ENCODE measurements at regions not wholly inside any gene's neighbourhood (a gene's known extent, or its start where the extent isn't known, plus 50 kb on each side); places are given as distances from the start of the nearest gene placed in this dataset.

- no peaks in the 10 kb centered on the region for H3K9me3 ChIP-seq (ENCODE audit: control insufficient read depth, low read length)
- H3K36me3 ChIP-seq (ENCODE audit: control insufficient read depth in 1 of 2, insufficient read depth in 2 of 2, low read length in 1 of 2): no peaks in the 10 kb centered on the region
- intact Hi-C loops (cut with DNase I): no loop called here
- no peaks in the 10 kb centered on the region for H3K4me1 ChIP-seq (ENCODE audit: control insufficient read depth in 1 of 2, insufficient read depth in 2 of 2, low read length in 2 of 2)
- 86% methylated on average over 8 of the region's 8 CpGs for WGBS, 2 donors
- no peak overlapping the region for H3K27ac ChIP-seq (ENCODE audit: low read depth in 1 of 2, low read length in 2 of 2)
- ATAC-seq (ENCODE audit: low FRiP score) (no peak), DNase-seq (no peak)
- H3K27me3 ChIP-seq (ENCODE audit: control insufficient read depth in 1 of 2, insufficient read depth in 2 of 2, low read length in 1 of 2): no peaks in the 10 kb centered on the region
- H3K4me3 ChIP-seq (ENCODE audit: low read length in 2 of 2): no peak overlapping the region
Measured at GRCh38 chr11:92436034-92436920, 211.7 kb downstream of the FAT3 start.

GRCh38 chr11:92439133-92439532 lies 214.5 kb downstream of the FAT3 start:
- Histone ChIP-seq H3K4me3 (ENCODE audit: low read length in 2 of 2) (no peak overlapping the region), H3K27me3 (ENCODE audit: control insufficient read depth in 1 of 2, insufficient read depth in 2 of 2, low read length in 1 of 2) (no peaks in the 10 kb centered on the region), H3K4me1 (ENCODE audit: control insufficient read depth in 1 of 2, insufficient read depth in 2 of 2, low read length in 2 of 2) (no peaks in the 10 kb centered on the region), H3K36me3 (ENCODE audit: control insufficient read depth in 1 of 2, insufficient read depth in 2 of 2, low read length in 1 of 2) (no peaks in the 10 kb centered on the region), H3K9me3 (ENCODE audit: control insufficient read depth, low read length) (no peaks in the 10 kb centered on the region), H3K27ac (ENCODE audit: low read depth in 1 of 2, low read length in 2 of 2) (no peak overlapping the region)
- ATAC-seq (ENCODE audit: low FRiP score): no peak
- intact Hi-C loops (cut with DNase I): no loop called here
- DNase-seq: no peak
- WGBS, 2 donors: 38 to 51% methylated on average over 1 of the region's 1 CpG

GRCh38 chr11:92440701-92441442 lies 216.3 kb downstream of the FAT3 start:
- intact Hi-C loops (cut with DNase I): no loop called here
- no peak for ATAC-seq (ENCODE audit: low FRiP score)
- WGBS, 2 donors: 85 to 91% methylated on average over 4 of the region's 4 CpGs
- H3K27me3 ChIP-seq (ENCODE audit: control insufficient read depth in 1 of 2, insufficient read depth in 2 of 2, low read length in 1 of 2): no peaks in the 10 kb centered on the region
- H3K9me3 ChIP-seq (ENCODE audit: control insufficient read depth, low read length): no peaks in the 10 kb centered on the region
- DNase-seq: no peak
- H3K27ac ChIP-seq (ENCODE audit: low read depth in 1 of 2, low read length in 2 of 2): no peak overlapping the region
- H3K4me3 ChIP-seq (ENCODE audit: low read length in 2 of 2): no peak overlapping the region
- no peaks in the 10 kb centered on the region for H3K36me3 ChIP-seq (ENCODE audit: control insufficient read depth in 1 of 2, insufficient read depth in 2 of 2, low read length in 1 of 2)
- H3K4me1 ChIP-seq (ENCODE audit: control insufficient read depth in 1 of 2, insufficient read depth in 2 of 2, low read length in 2 of 2): no peaks in the 10 kb centered on the region

- Histone ChIP-seq H3K27me3 (ENCODE audit: control insufficient read depth in 1 of 2, insufficient read depth in 2 of 2, low read length in 1 of 2) (no peaks in the 10 kb centered on the region), H3K9me3 (ENCODE audit: control insufficient read depth, low read length) (no peaks in the 10 kb centered on the region), H3K4me3 (ENCODE audit: low read length in 2 of 2) (no peak overlapping the region), H3K36me3 (ENCODE audit: control insufficient read depth in 1 of 2, insufficient read depth in 2 of 2, low read length in 1 of 2) (no peaks in the 10 kb centered on the region), H3K27ac (ENCODE audit: low read depth in 1 of 2, low read length in 2 of 2) (no peak overlapping the region), H3K4me1 (ENCODE audit: control insufficient read depth in 1 of 2, insufficient read depth in 2 of 2, low read length in 2 of 2) (no peaks in the 10 kb centered on the region)
- ATAC-seq (ENCODE audit: low FRiP score) (no peak), DNase-seq (no peak)
- intact Hi-C loops (cut with DNase I): no loop called here
- WGBS, 2 donors: 78 to 84% methylated on average over 4 of the region's 4 CpGs
Measured at GRCh38 chr11:92441443-92441726, 216.8 kb downstream of the FAT3 start.

GRCh38 chr11:92443199-92443598 lies 218.6 kb downstream of the FAT3 start:
- no peak overlapping the region for H3K27ac ChIP-seq (ENCODE audit: low read depth in 1 of 2, low read length in 2 of 2)
- H3K27me3 ChIP-seq (ENCODE audit: control insufficient read depth in 1 of 2, insufficient read depth in 2 of 2, low read length in 1 of 2): no peaks in the 10 kb centered on the region
- intact Hi-C loops (cut with DNase I): no loop called here
- no peaks in the 10 kb centered on the region for H3K36me3 ChIP-seq (ENCODE audit: control insufficient read depth in 1 of 2, insufficient read depth in 2 of 2, low read length in 1 of 2)
- H3K4me3 ChIP-seq (ENCODE audit: low read length in 2 of 2): no peak overlapping the region
- no peaks in the 10 kb centered on the region for H3K4me1 ChIP-seq (ENCODE audit: control insufficient read depth in 1 of 2, insufficient read depth in 2 of 2, low read length in 2 of 2)
- 32 to 33% methylated on average over 2 of the region's 2 CpGs for WGBS, 2 donors
- DNase-seq (no peak), ATAC-seq (ENCODE audit: low FRiP score) (no peak)
- H3K9me3 ChIP-seq (ENCODE audit: control insufficient read depth, low read length): no peaks in the 10 kb centered on the region

GRCh38 chr11:92447586-92447985 lies 223.0 kb downstream of the FAT3 start:
- DNase-seq (no peak), ATAC-seq (ENCODE audit: low FRiP score) (no peak)
- intact Hi-C loops (cut with DNase I): no loop called here
- H3K36me3 ChIP-seq (ENCODE audit: control insufficient read depth in 1 of 2, insufficient read depth in 2 of 2, low read length in 1 of 2): no peaks in the 10 kb centered on the region
- H3K4me1 ChIP-seq (ENCODE audit: control insufficient read depth in 1 of 2, insufficient read depth in 2 of 2, low read length in 2 of 2): peaks cover 0 to 4% of the 10 kb centered on the region in 2 donors
- 86 to 90% methylated on average over 3 of the region's 3 CpGs for WGBS, 2 donors
- no peaks in the 10 kb centered on the region for H3K9me3 ChIP-seq (ENCODE audit: control insufficient read depth, low read length)
- H3K4me3 ChIP-seq (ENCODE audit: low read length in 2 of 2): no peak overlapping the region
- no peaks in the 10 kb centered on the region for H3K27me3 ChIP-seq (ENCODE audit: control insufficient read depth in 1 of 2, insufficient read depth in 2 of 2, low read length in 1 of 2)
- no peak overlapping the region for H3K27ac ChIP-seq (ENCODE audit: low read depth in 1 of 2, low read length in 2 of 2)

DNA sequence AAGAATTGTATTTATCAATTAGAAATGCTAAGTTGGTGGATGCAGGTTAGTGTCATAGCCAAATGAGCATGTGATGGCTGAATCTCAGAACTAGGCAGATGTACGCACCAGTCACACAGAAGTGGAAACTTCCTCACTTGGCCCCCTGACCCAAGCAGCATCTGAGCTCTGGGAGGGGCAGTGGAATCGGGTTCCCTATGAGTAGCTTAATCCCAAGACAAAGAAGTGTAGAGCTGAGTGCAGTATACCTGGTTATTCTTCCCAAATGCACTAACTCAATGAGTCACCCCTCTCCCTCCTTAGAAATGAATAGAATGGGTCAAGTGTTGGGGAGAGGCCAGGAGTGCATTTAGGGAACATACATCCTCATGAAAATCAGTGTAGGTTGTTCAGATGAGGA lies 224.6 kb downstream of the FAT3 start:
- Histone ChIP-seq H3K36me3 (ENCODE audit: control insufficient read depth in 1 of 2, insufficient read depth in 2 of 2, low read length in 1 of 2) (no peaks in the 10 kb centered on the region), H3K4me3 (ENCODE audit: low read length in 2 of 2) (no peak overlapping the region), H3K9me3 (ENCODE audit: control insufficient read depth, low read length) (no peaks in the 10 kb centered on the region), H3K27ac (ENCODE audit: low read depth in 1 of 2, low read length in 2 of 2) (no peak overlapping the region), H3K27me3 (ENCODE audit: control insufficient read depth in 1 of 2, insufficient read depth in 2 of 2, low read length in 1 of 2) (no peaks in the 10 kb centered on the region), H3K4me1 (ENCODE audit: control insufficient read depth in 1 of 2, insufficient read depth in 2 of 2, low read length in 2 of 2) (peaks cover 0 to 4% of the 10 kb centered on the region in 2 donors)
- no peak for ATAC-seq (ENCODE audit: low FRiP score)
- DNase-seq: no peak
- intact Hi-C loops (cut with DNase I): no loop called here
- WGBS, 2 donors: 90 to 95% methylated on average over 2 of the region's 2 CpGs

GRCh38 chr11:92449780-92450179 lies 225.2 kb downstream of the FAT3 start:
- H3K27ac ChIP-seq (ENCODE audit: low read depth in 1 of 2, low read length in 2 of 2): no peak overlapping the region
- H3K4me3 ChIP-seq (ENCODE audit: low read length in 2 of 2): no peak overlapping the region
- ATAC-seq (ENCODE audit: low FRiP score) (no peak), DNase-seq (no peak)
- peaks cover 0 to 4% of the 10 kb centered on the region in 2 donors for H3K4me1 ChIP-seq (ENCODE audit: control insufficient read depth in 1 of 2, insufficient read depth in 2 of 2, low read length in 2 of 2)
- intact Hi-C loops (cut with DNase I): no loop called here
- no peaks in the 10 kb centered on the region for H3K9me3 ChIP-seq (ENCODE audit: control insufficient read depth, low read length)
- no peaks in the 10 kb centered on the region for H3K36me3 ChIP-seq (ENCODE audit: control insufficient read depth in 1 of 2, insufficient read depth in 2 of 2, low read length in 1 of 2)
- no peaks in the 10 kb centered on the region for H3K27me3 ChIP-seq (ENCODE audit: control insufficient read depth in 1 of 2, insufficient read depth in 2 of 2, low read length in 1 of 2)
- WGBS, 2 donors: 90 to 91% methylated on average over 5 of the region's 5 CpGs

DNA sequence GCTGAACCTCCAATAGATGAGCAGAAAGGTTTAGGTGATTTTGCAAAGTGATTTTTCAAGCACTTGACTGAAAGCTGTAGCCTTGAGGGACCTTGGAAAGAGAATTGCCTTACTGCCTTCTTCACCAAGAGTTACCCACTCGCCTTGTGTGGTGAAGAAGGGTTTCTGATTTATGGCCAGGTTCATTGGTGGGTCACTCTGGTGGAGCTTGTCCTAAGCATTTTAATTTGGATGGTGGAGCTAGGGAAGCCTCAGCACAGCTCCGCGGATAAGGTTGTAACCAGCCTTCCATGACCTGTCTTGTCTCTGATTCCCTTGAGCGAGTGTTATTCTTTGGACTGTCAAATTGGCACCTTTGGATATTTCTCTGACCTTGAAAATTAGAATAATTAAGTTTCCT lies 226.4 kb downstream of the FAT3 start:
- H3K27ac ChIP-seq (ENCODE audit: low read depth in 1 of 2, low read length in 2 of 2): no peak overlapping the region
- 96 to 98% methylated on average over 4 of the region's 4 CpGs for WGBS, 2 donors
- H3K36me3 ChIP-seq (ENCODE audit: control insufficient read depth in 1 of 2, insufficient read depth in 2 of 2, low read length in 1 of 2): no peaks in the 10 kb centered on the region
- intact Hi-C loops (cut with DNase I): no loop called here
- DNase-seq: no peak
- no peak overlapping the region for H3K4me3 ChIP-seq (ENCODE audit: low read length in 2 of 2)
- no peaks in the 10 kb centered on the region for H3K27me3 ChIP-seq (ENCODE audit: control insufficient read depth in 1 of 2, insufficient read depth in 2 of 2, low read length in 1 of 2)
- H3K4me1 ChIP-seq (ENCODE audit: control insufficient read depth in 1 of 2, insufficient read depth in 2 of 2, low read length in 2 of 2): peaks cover 0 to 4% of the 10 kb centered on the region in 2 donors
- no peaks in the 10 kb centered on the region for H3K9me3 ChIP-seq (ENCODE audit: control insufficient read depth, low read length)
- no peak for ATAC-seq (ENCODE audit: low FRiP score)
